PFSK-1 (cell line): ENCODE measurements at regions not wholly inside any gene's neighbourhood (a gene's known extent, or its start where the extent isn't known, plus 50 kb on each side); places are given as distances from the start of the nearest gene placed in this dataset.

Experiments
- FOXP2 ChIP-seq: optimal IDR thresholded peaks from 2 replicates; pipeline ENCODE3; 2011; ENCODE audit warnings: borderline replicate concordance, control low read depth, inconsistent platforms; ENCODE audit not compliant: insufficient read depth; ENCODE audit errors: extremely low read length, extremely low read depth
- POLR2AphosphoS5 ChIP-seq: IDR thresholded peaks from 2 replicates; pipeline ENCODE4 v1.6.1; 2012; ENCODE audit warnings: low read depth, mild to moderate bottlenecking, control low read depth, low read length, moderate library complexity
- SIN3A ChIP-seq: IDR thresholded peaks from 2 replicates; pipeline ENCODE4 v1.6.1; 2012; ENCODE audit warnings: mild to moderate bottlenecking, low read length, moderate library complexity, borderline replicate concordance; ENCODE audit not compliant: insufficient read depth
- TAF1 ChIP-seq: IDR thresholded peaks from 2 replicates; pipeline ENCODE4 v1.6.1; 2012; ENCODE audit warnings: low read length, control low read depth, borderline replicate concordance; ENCODE audit not compliant: insufficient read depth
- TF ChIP-seq, protein P1 (sequence below), 2 experiments: IDR thresholded peaks; 2 replicates each; pipeline versions ENCODE4 v1.6.1 to v1.8.0; 2011 to 2012; ENCODE audit warnings: low read depth in 2 of 2, low read length in 2 of 2, control low read depth in 1 of 2, inconsistent platforms in 1 of 2, mild to moderate bottlenecking in 1 of 2, moderate library complexity in 1 of 2; ENCODE audit not compliant: insufficient read depth in 1 of 2

DNA sequence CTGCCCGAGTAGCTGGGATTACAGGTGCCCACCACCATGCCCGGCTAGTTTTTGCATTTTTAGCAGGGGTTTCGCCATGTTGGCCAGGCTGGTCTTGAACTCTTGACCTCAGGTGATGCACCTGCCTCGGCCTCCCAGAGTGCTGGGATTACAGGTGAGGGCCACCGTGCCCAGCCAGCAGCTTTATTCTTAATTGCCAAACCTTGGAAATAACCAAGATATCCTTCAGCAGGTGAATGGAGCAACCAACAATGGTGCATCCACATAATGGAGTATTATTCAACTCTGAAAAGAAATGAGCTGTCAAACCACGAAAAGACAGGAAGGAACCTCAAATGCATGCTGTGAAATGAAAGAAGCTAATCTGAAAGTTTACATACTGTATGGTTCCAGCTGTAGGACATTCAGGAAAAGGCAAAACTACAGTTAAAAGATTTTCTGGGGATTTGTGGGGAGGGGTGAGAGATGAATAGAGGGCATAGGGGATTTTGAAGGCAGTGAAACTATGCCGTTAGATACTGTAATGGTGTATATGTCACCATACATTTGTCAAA is 118.8 kb upstream of the CCND2 start:
- no peak for TF ChIP-seq SIN3A
- TF ChIP-seq, protein P1, sequence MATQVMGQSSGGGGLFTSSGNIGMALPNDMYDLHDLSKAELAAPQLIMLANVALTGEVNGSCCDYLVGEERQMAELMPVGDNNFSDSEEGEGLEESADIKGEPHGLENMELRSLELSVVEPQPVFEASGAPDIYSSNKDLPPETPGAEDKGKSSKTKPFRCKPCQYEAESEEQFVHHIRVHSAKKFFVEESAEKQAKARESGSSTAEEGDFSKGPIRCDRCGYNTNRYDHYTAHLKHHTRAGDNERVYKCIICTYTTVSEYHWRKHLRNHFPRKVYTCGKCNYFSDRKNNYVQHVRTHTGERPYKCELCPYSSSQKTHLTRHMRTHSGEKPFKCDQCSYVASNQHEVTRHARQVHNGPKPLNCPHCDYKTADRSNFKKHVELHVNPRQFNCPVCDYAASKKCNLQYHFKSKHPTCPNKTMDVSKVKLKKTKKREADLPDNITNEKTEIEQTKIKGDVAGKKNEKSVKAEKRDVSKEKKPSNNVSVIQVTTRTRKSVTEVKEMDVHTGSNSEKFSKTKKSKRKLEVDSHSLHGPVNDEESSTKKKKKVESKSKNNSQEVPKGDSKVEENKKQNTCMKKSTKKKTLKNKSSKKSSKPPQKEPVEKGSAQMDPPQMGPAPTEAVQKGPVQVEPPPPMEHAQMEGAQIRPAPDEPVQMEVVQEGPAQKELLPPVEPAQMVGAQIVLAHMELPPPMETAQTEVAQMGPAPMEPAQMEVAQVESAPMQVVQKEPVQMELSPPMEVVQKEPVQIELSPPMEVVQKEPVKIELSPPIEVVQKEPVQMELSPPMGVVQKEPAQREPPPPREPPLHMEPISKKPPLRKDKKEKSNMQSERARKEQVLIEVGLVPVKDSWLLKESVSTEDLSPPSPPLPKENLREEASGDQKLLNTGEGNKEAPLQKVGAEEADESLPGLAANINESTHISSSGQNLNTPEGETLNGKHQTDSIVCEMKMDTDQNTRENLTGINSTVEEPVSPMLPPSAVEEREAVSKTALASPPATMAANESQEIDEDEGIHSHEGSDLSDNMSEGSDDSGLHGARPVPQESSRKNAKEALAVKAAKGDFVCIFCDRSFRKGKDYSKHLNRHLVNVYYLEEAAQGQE (IDR thresholded peaks at IDR 0.05; ENCODE audit: insufficient read depth in 1 of 2, low read depth in 2 of 2, low read length in 2 of 2), result no peak
- no peak for TF ChIP-seq TAF1
- TF ChIP-seq FOXP2, result no peak
- TF ChIP-seq POLR2AphosphoS5, result no peak

DNA sequence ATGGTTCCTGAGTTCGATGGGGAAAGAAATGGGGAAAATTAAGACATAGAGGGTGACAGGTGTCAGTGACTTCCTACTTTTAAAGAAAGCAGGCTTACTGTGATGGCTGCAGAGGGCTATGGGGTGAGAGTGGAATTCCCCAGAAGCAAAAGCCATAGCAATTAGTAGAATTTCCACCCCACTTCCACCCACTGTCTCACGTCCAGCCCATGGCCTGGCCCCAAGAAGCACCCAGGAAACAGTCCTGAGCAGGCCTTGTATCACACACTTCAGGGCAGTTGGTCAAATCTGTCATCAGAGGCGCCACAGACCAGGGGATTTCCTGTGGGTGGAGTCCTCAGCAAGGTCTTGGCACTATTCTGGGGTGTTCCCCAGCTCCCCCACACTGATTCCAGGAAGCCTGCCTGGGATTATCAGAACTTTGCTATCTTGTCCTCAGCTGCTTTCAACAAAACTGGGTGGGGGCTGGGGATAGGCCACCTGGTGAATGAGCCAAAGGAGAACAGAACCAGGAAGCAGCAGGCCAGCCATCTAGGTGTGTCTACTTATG is 120.1 kb upstream of the CCND2 start:
- TF ChIP-seq SIN3A, result no peak
- no peak for TF ChIP-seq TAF1
- no peak for TF ChIP-seq POLR2AphosphoS5
- TF ChIP-seq, protein P1 (IDR thresholded peaks at IDR 0.05; ENCODE audit: insufficient read depth in 1 of 2, low read depth in 2 of 2, low read length in 2 of 2), result no peak
- no peak for TF ChIP-seq FOXP2

DNA sequence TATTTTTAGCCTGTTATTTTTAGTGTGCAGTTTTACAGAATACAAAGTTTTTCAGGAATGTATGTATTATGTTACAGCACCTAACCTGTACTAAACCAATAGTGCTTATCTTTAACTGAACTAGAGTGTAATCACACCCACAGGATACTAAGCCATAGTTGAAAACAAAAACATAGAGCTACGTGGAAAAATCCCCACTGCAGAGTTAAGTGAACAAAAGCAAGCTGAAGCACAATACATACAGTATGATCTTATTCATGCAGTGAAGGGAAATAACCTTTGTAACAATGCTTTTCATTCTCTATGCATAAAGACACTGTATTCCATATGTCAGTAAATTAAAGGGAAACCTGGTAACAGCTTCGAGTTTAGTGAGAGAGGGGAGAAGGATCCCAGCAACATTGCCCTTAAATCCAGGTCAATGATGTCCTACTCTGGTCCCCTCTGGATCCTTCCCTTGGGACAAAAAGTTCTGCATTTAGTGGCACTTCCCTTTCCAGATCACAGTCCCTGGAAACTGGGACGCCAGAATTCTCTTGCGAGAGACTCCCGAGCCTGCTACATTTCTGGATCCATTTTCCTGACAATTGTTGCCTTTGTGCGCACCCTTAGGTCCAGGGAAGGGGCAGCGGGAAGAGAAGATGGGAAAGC is 121.3 kb upstream of the CCND2 start:
- TF ChIP-seq, protein P1 (IDR thresholded peaks at IDR 0.05; ENCODE audit: insufficient read depth in 1 of 2, low read depth in 2 of 2, low read length in 2 of 2), result no peak
- TF ChIP-seq TAF1, result no peak
- TF ChIP-seq FOXP2, result no peak

DNA sequence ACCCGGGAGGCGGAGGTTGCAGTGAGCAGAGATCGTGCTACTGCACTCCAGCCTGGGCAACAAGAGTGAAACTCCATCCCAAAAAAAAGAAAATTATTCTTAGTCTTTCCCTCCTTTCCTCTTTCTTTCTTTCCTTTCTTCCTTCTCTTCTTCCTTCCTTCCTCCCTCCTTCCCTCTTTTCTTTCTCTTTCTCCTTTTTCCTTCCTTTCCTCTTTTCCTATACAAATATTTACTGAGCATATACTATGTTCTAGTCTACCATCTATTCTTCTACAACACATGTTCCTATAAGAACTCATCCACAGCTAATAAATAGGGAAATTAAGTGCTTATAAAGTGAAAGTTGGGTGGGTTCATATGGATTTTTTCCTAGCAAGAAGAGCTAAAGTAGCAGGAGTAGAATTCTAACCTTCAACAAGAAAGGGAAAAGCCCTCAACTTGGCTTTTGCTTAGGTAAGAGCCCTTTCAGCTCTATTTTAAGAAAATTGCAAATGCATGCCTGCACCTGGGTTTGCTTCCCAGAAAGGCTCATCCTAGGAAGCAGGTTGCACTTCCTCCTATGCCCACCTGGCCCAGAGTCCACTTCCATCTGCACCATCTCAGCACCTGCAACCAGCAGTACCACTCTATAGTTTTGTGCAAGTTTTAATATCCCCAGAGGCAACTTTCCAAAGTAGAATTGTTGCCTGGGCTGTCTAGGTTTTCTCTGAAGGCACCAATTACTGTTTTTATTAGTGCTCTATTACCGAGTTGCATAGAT is 122.0 kb upstream of the CCND2 start:
- no peak for TF ChIP-seq FOXP2
- TF ChIP-seq SIN3A, result no peak
- TF ChIP-seq POLR2AphosphoS5, result no peak
- TF ChIP-seq TAF1, result no peak
- TF ChIP-seq, protein P1 (IDR thresholded peaks at IDR 0.05; ENCODE audit: insufficient read depth in 1 of 2, low read depth in 2 of 2, low read length in 2 of 2), result no peak
